ENCODE measurements at regions not wholly inside any gene's neighbourhood (a gene's known extent, or its start where the extent isn't known, plus 50 kb on each side); places are given as distances from the start of the nearest gene placed in this dataset.

GRCh38 chr6:156030053-156030452, 574.4 kb upstream of the NOX3 start:
- Histone ChIP-seq H3K4me3 (ENCODE audit: low read depth, low read length) (no peak overlapping the region), H3K27me3 (ENCODE audit: control insufficient read depth, insufficient read depth, low read length) (no peaks in the 10 kb centered on the region), H3K36me3 (ENCODE audit: control insufficient read depth, insufficient read depth, low read length) (no peaks in the 10 kb centered on the region)
- no peak for DNase-seq (ENCODE audit: low read depth)
- TF ChIP-seq CTCF (IDR thresholded peaks at IDR 0.05; ENCODE audit: insufficient read depth, low read length, poor library complexity, severe bottlenecking), result no peak

DNA sequence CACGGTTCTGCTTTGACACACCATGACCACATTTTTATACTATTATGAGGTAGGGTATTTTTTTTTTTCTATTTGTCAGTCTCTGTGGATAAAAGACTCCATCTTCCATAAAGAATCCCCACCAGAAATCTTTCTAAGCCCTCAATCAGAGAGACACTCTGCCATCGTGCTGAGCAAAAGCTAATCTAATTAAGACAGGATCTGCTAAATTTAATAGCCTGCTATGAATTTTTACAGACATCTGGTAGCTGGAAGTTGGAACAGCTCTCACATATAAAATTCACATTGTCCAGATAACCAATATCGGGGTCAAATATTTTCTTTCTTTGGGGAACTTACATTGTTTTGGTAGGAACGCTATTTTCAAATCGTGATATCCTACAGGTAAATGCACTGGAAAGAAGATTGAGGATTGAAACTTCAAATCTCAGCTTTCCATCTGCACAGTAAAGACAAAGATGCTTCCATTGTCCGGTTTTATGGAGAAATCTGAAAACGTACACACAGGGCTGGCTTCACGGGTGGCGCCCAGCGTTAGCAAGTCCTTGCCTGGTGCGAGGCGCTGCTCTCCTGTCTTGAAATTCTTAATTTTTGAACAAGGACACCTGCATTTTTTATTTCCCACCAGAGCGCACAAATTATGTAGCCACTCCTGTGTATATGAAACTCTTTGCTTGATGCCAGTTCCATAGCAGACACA, 573.8 kb upstream of the NOX3 start:
- DNase-seq (ENCODE audit: low read depth), result no peak
- no peaks in the 10 kb centered on the region for H3K36me3 ChIP-seq (ENCODE audit: control insufficient read depth, insufficient read depth, low read length)
- no peak overlapping the region for H3K4me3 ChIP-seq (ENCODE audit: low read depth, low read length)
- no peaks in the 10 kb centered on the region for H3K27me3 ChIP-seq (ENCODE audit: control insufficient read depth, insufficient read depth, low read length)
- TF ChIP-seq CTCF (IDR thresholded peaks at IDR 0.05; ENCODE audit: insufficient read depth, low read length, poor library complexity, severe bottlenecking), result no peak

DNA sequence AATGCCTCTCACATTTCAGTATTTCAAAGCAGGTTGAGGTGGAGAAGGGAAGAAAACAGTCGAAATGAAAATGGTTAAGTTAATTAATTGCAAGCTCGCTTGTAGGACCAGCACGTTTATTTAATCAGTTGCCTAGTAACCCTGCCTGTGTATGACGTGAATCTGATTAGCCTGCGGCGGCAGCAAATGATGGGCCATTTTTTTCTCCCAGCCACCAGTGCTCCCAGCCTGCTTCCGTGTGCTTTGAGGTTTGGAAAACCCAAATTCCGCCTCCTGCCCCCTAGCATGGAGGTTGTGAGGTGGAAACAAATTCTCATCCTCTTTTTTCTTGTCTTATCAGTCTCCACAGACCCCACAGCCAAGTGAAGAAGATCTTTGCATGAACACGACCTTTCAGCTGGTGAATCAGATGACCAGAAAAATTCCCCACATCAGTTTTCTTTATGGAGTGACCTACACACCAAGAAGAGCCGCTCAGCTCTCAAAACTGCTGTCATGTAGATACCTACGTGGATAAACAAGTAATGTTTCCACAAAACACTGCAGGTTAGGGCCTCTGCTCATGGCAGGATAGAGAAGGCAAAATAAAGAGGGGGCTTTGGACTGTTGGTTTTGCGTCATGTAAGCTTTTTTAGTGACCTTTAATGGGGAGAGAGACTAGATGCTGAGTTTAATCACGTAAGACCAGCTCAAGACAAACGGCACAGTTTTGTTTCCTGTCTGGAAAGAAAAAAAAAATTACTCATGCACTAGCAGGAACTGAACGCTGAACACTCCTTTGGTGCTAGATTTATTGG, 572.9 kb upstream of the NOX3 start:
- TF ChIP-seq CTCF (IDR thresholded peaks at IDR 0.05; ENCODE audit: insufficient read depth, low read length, poor library complexity, severe bottlenecking), result no peak
- no peak overlapping the region for H3K4me3 ChIP-seq (ENCODE audit: low read depth, low read length)
- H3K36me3 ChIP-seq (ENCODE audit: control insufficient read depth, insufficient read depth, low read length), result no peaks in the 10 kb centered on the region
- DNase-seq (ENCODE audit: low read depth), result no peak
- H3K27me3 ChIP-seq (ENCODE audit: control insufficient read depth, insufficient read depth, low read length), result no peaks in the 10 kb centered on the region

GRCh38 chr6:156027248-156027626, 571.6 kb upstream of the NOX3 start:
- Histone ChIP-seq H3K4me3 (ENCODE audit: low read depth, low read length) (no peak overlapping the region), H3K36me3 (ENCODE audit: control insufficient read depth, insufficient read depth, low read length) (no peaks in the 10 kb centered on the region)
- no peak for TF ChIP-seq CTCF (IDR thresholded peaks at IDR 0.05; ENCODE audit: insufficient read depth, low read length, poor library complexity, severe bottlenecking)

GRCh38 chr6:156026486-156027247, 571.0 kb upstream of the NOX3 start:
- DNase-seq (ENCODE audit: low read depth), result no peak
- no peaks in the 10 kb centered on the region for H3K36me3 ChIP-seq (ENCODE audit: control insufficient read depth, insufficient read depth, low read length)
- H3K4me3 ChIP-seq (ENCODE audit: low read depth, low read length), result no peak overlapping the region
- no peaks in the 10 kb centered on the region for H3K27me3 ChIP-seq (ENCODE audit: control insufficient read depth, insufficient read depth, low read length)
- no peak for TF ChIP-seq CTCF (IDR thresholded peaks at IDR 0.05; ENCODE audit: insufficient read depth, low read length, poor library complexity, severe bottlenecking)

More at GRCh38 chr6:156027248-156027626, 571.6 kb upstream of the NOX3 start:
- H3K27me3 ChIP-seq (ENCODE audit: control insufficient read depth, insufficient read depth, low read length), result no peaks in the 10 kb centered on the region
- no peak for DNase-seq (ENCODE audit: low read depth)
